Stimulated activated CD8-positive, alpha-beta memory T cell treated with anti-CD3 and anti-CD28 coated beads, Interleukin-2, amount 100 ng/mL, for 48 hours (primary cell): ENCODE measurements at regions not wholly inside any gene's neighbourhood (a gene's known extent, or its start where the extent isn't known, plus 50 kb on each side); places are given as distances from the start of the nearest gene placed in this dataset.
"Not testable (repeated sequence)": the region's sequence is repeated elsewhere in the genome, so short reads cannot be mapped to it uniquely, and the experiment has no call there.

Experiments
- DNase-seq, 2 donors: peaks; one replicate each; pipeline ENCODE4 v3.0.0-alpha.2; 2020; ENCODE audit warnings: low read depth in 2 of 2

DNA sequence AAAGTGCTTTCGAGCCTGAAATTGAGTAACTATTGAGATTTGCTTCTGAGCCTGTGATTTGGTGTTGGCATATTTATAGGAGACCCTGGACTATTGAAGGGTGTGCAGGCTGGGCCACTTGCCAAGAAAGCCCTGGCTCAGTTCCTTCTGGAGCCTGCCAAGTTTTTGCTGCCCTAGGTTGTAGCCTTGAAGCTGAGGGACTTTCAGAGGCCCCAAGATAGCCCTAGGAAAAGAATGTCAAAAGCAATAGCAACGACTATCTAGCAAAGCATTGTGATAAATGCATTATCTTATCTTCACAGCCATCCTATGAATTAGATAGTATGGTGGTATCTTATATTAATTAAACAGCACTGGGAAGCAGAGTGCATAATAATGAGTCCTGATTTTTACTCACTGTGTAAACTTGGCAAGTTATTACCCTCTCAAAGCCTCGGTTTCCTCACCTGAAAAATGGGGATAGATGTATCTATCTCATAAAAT lies 473.7 kb upstream of the PODXL start:
- DNase-seq, result no peak

GRCh38 chr7:132029369-132030085 lies 473.1 kb upstream of the PODXL start:
- DNase-seq, result no peak

DNA sequence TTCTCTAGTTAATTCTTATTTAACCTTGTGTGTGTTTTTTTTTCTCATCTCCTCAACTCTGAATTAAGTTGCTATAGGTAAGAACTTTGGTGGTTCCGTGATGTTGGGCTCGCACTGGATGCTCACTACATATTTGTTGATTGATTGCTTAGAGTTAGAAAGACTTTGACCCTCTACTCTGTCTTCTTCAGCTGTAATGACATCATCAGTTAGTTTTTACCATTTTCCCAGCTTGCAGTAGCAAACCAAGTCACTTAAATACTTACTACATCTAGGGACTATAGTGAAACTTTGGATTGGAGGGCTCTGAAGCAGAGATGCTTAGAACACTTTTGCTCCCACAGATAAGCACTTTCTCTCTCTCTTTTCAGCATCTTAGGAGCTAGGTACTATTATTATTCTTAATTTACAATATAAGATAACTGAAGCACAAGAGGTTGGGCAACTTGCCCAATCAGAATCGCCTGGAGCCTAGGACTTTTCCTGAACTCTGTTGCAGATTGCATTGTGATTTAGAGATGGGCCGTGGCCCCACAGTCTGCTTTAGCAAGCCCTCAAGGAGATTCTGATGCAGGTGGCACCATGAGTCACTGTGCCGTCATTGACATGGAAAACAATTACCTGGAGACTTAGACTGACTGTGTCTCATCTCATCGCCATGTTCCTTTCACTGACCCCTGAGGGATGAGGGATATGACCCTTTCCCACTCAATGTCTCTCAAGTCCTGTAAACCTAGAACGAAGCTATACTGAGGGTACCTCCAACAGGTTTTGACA lies 471.9 kb upstream of the PODXL start:
- DNase-seq, result no peak

GRCh38 chr7:132024290-132024689 lies 467.9 kb upstream of the PODXL start:
- no peak for DNase-seq

DNA sequence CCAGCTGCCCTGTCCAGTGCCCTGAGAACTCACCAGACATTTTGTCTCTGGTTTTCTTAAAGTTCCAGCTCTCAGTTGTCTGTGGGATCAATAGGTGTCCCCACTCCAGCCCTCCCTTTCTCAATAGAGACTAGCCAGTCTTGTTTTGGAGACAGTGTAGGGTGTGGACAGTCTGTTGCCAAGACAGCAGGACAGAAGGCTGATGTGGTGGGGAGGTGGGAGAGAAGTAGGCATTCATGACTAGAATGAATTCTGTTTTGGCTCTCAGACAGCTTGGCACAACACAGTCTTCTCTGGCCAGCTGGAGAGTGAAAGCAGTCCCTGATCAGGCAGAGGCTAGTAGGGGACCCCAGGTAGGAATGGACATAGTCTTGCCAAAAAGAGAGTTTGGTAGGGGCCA lies 467.0 kb upstream of the PODXL start:
- DNase-seq, result no peak

DNA sequence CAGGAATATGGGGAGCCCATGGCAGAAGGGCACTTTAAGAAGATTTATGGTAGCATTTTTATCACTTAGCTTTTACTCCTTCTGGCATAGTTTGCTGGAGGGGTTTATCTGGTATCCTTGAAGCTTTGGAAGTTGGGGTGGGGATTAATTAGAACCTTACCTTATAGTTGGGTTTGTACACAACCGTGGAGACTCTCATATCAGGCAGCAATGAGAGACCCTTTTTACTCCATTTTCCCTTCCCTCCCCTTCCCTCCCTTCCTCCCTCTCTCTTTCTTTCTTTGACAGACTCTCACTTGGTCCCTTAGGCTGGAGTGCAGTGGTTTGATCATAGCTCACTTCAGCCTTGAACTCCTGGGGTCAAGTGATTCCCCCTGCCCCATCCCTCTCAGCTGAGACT lies 465.8 kb upstream of the PODXL start:
- DNase-seq, result no peak

DNA sequence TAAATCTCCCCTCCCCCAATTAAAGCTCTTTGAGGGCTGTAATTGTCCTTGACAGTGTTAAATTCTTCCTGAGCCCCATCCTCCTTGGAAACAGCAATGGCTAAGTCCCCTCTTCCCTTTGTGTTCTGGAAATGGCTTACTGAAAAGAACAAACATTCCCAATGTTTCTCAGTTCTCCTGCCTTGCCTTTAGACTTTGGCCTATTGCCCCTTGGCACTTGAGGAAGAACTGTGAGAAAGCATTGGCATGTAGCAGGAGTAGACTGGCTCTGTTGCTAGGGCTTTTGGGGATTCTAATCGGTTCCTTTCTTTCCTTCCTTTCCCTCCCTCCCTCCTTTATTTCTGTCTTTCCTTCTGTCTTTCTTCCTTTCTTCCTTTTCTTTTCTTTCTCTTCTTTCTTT lies 463.3 kb upstream of the PODXL start:
- DNase-seq, result no peak

GRCh38 chr7:132009778-132010177 lies 453.4 kb upstream of the PODXL start:
- no peak for DNase-seq

GRCh38 chr7:132004529-132004928 lies 448.1 kb upstream of the PODXL start:
- DNase-seq, result no peak

- DNase-seq, result no peak
Observed at GRCh38 chr7:132002343-132002968, 446.0 kb upstream of the PODXL start.

GRCh38 chr7:132001146-132001545 lies 444.7 kb upstream of the PODXL start:
- no peak for DNase-seq

GRCh38 chr7:131999193-131999592 lies 442.8 kb upstream of the PODXL start:
- no peak for DNase-seq

- no peak for DNase-seq
Observed at GRCh38 chr7:131995324-131995723, 438.9 kb upstream of the PODXL start.

GRCh38 chr7:131981069-131981468 lies 424.6 kb upstream of the PODXL start:
- DNase-seq, result not testable (repeated sequence)

GRCh38 chr7:131978118-131978517 lies 421.7 kb upstream of the PODXL start:
- not testable (repeated sequence) for DNase-seq

DNA sequence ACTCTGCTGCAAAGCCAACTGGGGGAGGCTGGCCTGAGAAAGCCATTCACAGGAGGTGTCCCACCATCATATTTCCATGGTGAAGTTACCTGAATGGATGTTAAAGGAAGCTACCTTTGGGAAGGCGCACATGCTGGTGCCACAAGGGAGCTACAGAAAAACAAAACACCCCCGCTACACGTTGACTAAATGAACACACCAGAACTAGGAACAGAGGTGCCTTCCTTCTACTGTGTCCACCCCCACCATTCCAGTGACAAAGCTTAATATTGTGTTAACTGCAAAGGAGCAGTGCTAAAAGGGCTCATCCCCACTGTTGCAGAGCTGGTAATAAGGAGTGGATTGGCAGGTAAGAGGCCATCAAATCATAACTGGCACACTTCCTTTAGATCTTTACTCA lies 420.0 kb upstream of the PODXL start:
- no peak for DNase-seq

GRCh38 chr7:131974671-131975070 lies 418.2 kb upstream of the PODXL start:
- no peak for DNase-seq

DNA sequence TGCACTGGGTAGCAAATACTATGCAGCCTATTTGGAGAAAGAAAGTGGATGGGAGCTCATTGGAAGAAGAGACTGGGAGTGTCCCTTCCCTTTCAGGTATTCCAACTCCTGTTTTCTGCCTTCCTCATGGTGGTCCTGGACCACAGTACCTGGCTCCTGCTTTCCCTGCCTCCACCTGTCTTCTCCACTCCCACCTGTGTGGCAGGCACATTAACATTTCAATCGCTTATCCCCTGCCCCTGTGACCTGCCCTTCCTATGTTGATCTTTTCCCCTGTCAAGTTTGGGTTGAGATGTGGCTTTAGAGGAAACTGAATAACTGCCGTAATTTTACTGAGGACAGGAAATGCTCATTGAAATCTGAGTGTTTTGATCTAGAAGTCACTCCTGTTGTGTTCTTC lies 415.8 kb upstream of the PODXL start:
- DNase-seq, result no peak

DNA sequence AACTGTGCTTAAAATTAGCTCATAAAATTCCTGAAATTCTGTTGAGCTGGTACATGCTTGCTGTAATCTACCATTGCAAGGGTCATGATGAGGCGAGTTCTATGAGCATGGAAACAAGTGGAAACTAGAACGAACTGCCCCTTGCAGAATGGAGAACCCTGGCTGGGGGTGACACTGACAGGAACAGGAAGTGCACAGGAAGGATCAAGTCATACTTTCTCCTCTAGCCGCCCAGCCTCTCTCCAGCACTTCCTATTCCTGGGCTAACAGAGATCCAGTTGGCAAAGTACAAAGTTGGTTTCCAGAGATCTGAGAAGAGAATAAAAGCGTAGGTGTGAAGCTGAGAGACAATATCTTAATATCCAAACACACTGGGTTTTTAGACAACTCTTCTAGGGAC lies 414.2 kb upstream of the PODXL start:
- no peak for DNase-seq

GRCh38 chr7:131969560-131969959 lies 413.1 kb upstream of the PODXL start:
- DNase-seq, result no peak

DNA sequence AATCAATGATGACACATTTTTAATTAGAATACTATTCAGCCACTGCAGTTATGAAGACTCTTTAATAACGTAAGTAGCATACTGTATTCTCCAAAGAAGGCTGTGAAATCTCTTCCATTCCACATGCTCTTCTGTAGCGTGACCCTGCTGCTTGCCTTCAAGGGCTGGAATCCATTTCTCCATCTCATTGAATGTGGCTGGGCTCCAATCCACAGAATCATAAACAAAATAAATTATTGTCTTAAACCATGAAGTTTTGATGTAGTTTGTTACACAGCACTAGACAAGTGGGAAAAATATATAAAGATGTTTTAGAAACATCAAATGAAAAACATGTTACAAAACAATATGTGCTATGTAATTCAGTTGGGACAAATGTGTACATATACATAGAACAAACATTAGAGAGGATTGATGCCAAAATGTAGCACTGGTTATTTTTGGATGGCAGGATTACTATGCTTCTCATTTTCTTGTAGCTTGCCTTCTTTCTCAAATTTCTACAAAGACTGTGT lies 410.8 kb upstream of the PODXL start:
- no peak for DNase-seq

DNA sequence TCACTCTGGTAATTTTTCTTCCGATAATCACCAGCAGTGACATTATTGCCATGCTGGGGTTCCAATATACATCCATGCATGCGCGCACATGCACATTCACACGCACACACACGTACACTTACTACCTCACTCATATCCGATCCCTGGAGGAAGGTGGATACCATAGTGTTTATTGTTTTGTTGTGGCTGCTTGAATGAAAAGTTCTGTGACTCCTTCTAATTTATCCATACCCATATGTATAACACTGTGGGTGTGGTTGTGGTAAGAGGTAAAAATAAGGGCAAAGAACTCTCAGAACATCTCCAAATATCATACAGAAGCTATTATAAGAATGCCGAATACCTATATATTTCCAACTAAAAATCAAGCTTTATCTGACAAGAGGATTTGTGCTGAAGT lies 407.8 kb upstream of the PODXL start:
- no peak for DNase-seq
